DMS79 (cell line): ENCODE measurements at regions not wholly inside any gene's neighbourhood (a gene's known extent, or its start where the extent isn't known, plus 50 kb on each side); places are given as distances from the start of the nearest gene placed in this dataset.
"Not testable (repeated sequence)": the region's sequence is repeated elsewhere in the genome, so short reads cannot be mapped to it uniquely, and the experiment has no call there.

ENCODE experiments used
- DNase-seq: peaks from one replicate; lab custom pipeline; 2025; lab: John Stamatoyannopoulos, UW

DNA sequence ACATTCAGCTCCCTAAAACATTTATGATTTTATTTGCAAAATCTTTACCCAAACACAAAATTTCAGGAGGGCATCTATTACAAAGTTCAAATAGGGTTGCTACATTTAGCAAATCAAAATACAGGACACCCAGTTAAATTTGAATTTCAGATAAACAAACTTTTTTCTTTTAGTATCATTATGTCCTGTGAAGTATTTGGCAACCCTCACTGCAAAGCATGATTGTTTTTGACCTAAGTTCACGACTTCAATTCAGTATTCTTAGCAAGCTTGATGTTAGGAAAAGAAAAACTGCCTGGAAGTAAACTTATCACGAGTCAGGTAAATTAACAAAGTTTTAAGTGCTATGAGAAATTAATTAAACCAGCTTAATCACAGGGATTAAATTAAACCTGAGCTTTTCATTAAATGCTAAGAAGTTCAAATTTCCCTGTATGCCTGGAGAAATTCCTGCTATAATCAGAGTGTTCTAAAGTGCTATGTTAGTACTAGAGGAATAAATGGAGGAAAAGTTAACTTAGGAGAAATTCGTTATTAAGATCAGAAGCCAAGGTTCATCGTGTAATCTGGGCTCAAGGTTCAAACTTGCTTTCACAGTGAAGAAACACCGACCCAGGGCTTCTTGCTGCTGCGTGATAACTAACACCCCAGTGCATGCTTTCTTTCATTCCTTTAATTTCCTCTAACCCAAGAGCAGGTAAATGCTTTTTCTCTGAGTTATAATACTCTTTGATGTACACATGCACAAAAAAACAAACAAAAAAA, 298.1 kb downstream of the FOXO1 start:
- DNase-seq = no peak

DNA sequence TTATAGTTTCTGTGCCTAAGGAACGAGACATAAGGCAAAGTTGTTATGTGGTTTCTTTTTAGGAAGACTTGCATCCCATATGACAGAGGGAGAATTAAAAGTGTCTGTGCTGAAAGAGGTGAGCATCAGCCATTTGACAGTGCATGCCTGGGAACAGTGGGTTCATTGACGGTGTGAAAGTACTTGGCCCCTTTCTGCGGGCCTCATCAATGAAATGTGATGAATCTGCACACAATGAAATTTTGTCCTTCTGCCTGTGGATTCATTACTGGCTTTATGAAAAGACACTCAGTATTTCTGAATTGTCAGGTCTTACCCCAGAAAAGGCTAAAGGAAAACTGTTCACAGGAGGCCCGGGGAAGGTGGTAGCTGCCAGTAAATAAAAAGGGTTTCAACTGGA, 295.8 kb downstream of the FOXO1 start:
- DNase-seq = no peak

DNA sequence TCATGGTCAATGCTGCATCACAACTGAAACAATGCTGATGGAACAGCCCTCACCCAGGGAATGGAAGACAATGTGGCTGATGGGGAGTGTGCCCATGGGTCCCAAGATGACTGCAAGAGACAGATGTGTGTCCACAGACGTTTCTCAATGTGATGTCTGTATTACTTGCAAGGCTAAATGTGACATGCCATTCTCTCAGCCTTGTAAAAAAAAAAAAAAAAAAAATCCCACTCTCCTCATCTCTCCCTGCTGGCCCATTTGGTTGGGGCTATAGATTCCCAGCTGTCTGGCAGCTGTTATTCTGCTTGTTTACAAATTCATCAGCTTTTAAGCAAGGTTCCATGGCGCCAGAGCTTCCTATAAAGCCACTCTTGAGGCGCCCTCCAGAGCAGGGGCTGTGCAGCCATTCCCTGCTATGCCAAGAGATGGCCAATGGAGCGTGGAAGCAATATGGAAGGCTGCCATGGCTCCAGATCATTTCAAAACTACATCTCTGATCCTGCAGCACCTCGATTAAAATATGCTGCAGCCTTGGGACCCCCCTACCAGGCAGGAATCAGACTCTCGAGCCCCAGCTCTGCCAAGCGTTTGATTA, 294.8 kb downstream of the FOXO1 start:
- peak; percentile 92 for DNase-seq

DNA sequence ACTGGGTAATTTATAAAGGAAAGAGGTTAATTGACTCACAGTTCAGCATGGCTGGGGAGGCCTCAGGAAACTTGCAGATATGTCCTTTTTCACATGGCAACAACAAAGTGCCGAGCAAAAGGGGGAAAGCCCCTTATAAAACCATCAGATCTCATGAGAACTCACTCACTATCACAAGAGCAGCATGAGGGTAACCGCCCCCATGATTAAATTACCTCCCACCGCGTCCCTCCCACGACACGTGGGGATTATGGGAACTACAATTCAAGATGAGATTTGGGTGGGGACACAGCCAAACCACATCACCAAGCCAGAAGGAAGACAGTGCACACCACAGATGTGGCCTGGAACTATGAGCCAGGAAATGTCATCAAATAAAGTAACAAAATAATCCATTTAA, 292.8 kb downstream of the FOXO1 start:
- not testable (repeated sequence) for DNase-seq

DNA sequence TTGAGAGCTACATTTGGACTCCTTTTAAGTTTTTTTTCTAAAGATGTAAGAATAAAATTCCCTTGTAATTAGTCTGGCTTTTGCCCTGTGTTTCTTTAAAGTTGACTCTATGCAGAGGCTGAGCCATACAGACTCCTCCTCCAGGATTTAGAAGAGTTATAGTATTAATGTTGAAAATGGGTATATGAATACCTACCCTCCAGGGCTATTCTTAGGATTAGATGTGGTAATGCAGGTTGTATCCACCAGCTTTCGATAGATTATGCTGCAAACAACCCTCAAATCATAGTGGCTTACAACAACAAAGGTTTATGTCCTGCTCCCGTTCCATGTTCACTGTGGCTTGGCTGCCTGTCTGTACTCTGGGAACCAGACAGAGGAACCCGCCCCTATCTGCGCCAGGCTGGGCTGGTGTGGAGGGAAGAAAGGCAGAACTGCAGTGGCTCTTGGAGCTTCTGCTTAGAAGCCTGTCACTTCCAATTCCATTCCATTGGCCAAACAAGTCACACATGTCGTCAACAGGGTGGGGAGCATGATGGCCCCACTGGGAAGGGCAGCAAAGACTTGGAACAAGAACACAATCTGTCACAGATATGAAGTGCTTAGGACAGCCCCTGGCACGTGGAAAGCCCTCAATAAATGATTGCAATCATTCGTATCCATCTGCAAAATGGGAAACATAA, 290.8 kb downstream of the FOXO1 start:
- DNase-seq = no peak

DNA sequence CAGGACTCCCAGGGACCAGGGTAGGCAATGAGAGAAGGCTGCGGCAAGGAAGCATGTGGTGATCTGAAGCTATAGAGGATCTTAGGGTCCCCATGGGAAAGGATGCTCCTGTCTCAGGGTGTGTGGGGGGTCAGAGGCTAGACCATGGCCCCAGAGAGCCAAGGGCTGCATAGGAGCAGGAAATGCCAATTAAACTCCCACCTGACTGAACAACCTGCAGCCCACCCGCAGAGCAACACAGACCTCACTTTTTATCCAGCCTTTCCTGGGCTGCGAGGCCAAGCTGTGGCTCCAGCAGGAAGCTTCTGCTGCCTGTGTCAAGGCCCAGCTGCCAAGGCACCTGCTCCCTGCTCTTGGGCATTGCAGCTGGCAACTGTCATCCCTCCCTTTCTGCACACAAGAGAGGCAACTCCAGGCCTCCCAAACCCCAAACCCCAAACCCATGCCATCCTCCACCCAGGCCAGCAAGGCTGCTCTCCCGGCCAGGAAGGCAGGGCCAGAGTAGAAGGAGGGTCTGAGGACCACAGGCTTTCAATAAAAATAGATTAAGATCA, 290.1 kb downstream of the FOXO1 start:
- no peak for DNase-seq

DNA sequence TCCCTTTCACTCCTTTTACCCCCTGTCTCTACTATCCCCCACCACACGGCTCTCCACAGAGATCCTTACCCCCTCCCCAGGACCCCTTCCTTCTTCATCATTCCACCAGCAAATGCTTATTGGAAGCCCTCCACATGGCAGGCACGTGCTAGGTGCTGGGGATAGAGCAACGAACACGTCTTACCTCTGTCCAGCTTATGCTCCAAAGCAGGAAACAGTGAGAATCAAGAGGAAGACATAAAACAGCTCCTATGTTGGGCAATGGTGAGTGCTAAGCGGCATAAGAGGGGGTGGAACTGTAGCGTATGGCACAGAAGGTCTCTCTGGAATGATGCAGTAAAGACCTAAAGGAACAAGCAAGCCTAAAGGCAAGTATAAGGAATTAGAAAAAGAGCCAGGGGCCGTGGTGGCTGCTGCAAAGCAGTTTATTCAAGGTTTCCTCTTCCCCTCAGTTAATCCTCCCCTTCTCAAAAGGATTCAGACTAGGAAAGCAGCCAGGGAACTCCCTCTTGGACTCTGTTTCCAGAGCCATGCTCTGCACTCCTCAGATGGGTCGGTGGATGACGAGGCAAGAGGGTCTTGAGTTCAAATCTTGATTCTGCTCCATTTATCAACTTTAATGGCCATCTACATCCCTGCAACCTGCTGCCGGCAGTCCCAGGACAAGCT, 289.4 kb downstream of the FOXO1 start:
- no peak for DNase-seq

DNA sequence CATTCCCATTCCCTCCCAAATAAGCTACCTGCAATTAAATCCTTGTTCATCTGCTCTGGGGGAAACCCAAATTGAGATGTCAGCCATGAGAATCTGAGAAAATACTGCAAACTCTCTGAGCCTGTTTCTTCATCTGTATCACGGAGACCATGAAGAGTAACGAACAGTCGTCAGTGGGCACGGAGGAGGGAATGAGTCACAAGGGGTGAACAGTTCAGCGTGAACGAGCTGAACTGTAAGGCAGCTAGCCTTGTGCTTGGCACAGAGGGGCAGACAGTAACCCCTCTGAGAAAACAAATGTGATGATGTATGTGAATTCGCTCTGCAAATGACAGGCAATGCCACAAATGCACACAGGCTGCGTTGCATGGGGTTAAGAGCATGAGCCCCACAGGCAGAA, 288.7 kb downstream of the FOXO1 start:
- DNase-seq = no peak

DNA sequence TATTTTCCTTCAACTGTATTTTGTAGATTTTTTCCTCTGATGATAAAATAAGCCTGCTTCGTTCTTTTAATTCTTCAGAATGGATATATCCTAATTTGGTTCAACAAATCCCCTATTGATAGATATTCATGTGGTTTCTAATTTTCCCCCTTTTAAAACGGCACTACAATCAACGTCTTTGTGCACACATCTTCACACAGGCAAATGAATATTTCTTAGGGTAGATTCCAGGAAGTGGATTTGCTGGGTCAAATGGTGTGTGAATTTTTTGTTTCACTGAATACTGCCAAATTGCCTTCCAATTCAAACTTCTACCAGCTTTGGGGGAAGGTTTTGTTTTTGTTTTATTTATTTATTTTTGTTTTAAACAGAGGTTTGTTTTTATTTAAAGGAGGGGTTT, 287.2 kb downstream of the FOXO1 start:
- no peak for DNase-seq

DNA sequence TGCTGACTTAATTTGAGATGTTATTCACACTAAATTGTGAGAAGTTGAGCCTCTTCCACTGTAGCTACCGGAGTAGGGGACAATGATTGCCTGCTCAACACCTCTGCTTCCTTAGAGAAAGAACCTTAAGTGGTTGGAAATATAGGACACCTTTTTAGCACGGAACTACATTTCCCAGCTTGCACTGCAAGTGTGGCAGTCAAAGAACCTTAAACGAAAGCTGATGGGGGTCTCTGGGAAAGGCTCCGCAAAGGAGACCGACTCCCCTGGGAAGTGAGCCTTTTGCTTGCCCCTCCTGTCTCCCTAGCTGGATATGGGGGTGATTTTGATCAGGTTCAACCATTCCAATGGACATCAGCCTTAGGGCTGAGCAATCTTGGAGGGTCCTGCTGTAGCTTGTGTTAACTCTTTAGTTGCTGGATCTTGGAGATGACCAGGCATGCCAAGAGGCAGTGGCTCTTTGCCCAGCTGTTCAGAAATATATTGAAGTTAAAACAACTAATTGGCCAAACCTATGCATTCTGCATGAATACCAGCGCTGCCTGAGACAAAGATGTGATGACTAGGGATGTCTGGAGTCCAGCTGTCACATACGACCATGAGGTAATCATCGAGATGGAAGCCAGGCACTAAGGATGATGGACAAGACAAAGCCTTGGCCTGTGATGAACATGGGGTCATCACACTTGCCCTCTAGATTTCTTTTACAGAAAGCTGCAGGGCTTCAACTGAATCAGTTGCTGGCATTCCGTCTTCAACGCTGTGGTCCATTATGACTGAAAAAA, 286.5 kb downstream of the FOXO1 start:
- no peak for DNase-seq

DNA sequence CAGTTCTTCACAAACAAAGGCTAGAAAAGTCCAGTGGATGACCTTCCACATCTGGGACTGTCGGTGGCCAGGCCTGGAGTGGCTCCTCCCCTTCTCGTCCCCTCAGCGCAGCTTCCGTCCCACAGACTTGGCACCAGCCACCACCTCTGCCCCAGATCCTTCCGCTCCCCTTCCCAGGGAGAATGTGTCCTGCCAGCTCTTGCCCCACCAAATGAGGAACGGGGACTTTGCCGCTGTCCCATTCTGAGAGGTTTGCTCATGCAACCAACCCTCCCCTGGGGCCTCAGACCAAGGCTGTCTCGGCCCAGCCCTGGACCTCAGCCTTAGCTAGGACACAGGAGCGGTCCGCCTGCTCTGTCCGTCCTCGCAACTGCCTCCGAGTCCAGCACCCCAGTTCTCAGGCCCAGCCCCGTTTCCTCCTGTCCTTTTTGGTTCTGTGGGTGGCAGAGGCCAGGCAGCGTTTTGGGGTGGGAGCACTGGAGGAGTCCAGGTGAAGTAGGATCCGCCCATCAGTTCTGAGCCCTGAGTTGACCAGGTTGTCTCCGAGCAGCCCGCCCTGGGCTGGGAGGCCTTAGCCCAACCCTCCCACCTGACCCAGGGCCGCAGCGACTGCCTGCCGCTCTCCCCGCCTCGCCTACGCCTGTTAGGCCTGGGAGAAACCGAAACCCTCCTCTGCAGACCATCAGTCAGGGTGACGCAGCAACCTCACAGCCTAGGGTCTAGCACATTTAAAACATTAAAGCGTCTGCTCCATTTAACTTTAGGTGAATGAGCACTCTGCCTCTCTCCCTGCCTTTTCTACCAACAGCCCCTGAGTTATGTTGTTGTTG, 284.3 kb downstream of the FOXO1 start:
- DNase-seq = no peak

DNA sequence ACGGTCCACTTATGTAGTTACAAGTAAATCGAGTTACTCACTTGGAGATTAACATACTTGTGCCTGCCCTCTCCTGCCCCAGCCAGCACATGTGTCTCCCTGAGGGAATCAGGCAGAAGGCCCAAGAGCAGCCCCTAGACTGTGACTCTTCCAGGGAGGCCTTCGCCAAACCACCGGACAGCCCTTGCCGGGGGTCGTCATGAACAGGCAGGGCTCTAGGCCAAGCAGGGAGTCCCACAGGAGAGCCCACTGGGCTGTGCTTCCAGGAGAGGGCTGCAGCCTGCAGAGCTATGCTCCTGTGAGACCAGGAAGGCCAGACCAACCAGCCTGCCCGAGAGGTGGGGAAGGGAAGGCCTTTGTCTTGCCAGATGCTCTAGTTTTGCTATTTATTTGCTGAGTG, 283.3 kb downstream of the FOXO1 start:
- no peak for DNase-seq

DNA sequence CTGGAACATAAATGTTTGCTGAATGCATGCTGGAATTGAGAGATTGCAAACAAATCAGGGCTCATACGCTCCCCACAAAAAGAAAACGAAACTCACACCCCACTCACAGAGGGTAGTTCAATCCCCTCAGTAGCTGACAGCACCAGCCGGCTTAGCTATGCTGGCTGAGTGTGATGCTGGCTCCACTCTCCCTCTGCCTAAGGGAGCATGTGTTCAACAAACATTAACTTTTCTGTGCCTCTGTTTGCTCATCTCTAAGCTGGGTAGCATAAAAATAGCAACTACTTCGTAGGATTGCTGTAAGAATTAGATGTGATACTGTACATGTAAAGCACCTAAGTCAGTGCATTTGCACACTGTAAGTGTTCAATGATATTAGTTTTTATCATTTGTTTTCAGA, 282.6 kb downstream of the FOXO1 start:
- no peak for DNase-seq

DNA sequence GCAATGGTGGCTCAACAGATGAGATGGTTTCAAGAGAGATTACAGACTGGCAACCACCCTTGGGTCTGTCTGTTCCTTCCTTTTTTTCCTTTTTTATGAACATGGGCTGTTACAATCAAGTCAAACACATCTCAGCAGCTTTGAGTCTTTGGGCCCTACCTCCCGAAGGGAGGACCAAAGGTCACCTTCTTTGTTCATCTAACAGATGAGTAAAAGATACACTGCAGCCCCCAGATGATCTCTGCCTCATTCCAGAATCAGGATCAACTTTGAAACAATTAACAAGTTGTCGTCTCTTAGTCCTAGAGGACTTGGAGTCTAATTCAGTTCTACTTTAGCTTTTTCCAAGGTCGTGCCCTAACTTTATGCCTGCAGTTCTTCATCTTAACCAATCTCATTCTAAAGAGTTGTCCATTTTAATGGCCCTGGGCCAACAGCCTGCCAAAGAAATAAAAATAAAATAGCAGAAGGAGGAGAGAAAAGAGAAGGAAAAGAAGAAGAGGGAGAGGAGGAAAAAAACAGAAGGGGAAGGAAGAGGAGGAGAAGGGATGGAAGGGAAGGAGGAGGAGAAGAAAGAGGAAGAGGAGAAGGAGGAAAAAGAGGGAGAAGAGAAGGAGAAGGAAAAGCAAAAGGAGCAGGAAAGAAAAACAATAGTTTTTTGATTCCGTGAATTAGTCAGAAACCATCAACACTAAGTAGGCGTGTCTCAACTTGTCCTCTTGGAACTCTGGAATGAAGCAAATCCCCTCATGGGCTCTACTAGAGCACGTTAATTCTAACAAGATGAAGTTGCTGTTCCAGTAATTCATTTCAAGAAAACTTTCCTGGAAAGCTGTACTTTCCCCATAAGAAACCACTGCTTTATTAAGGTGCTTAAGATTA, 281.2 kb downstream of the FOXO1 start:
- peak; percentile 25 for DNase-seq

DNA sequence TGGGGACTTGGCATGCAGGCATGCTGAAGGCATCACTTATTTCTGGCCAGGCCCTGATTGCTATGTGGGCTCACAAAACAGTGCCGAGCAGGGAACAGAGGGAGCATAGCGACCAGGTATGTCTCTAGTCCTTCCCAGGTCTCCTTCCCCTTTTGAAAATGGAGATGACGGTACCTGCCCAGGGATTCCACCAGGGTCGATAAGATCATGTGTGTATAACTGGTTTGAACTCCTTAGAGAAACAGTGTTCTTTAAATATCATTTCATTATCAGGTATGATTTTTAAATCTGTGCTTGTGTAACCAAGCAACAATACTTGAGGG, 280.6 kb downstream of the FOXO1 start:
- no peak for DNase-seq

DNA sequence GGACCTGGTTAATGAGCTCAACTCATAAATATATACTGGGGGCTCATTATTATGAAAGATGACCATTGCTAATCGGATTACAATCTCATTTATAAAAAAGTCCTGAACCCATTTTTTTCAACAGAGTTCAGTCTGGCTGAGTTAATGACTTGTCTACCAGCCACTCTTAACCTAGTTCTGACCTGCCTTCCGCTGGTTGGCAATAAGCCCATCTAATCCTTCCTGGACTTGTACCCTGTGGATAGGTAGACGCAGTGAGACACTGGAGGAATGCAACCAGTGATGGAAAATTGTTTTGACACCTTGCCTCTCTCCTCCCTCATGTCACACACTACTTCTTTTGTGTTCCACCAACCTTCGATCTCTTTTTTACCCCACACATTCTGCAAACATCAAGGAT, 279.9 kb downstream of the FOXO1 start:
- no peak for DNase-seq

DNA sequence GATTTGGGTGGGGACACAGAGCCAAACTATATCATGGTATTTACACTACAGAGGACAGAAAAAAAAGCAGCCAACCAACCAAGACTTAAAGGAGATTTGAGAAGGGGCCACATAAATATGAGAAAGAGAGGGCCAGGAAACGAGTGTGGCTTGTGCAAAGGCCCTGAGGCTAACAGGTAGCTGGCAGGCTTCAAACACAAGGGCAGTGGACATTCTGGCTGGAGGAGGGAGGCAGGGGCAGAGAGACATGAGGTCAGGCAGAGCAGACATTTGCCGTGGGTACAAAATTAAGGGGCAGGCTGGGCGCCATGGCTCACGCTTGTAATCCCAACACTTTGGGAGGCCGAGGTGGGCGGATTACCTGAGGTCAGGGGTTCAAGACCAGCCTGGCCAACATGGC, 278.7 kb downstream of the FOXO1 start:
- DNase-seq = no peak

DNA sequence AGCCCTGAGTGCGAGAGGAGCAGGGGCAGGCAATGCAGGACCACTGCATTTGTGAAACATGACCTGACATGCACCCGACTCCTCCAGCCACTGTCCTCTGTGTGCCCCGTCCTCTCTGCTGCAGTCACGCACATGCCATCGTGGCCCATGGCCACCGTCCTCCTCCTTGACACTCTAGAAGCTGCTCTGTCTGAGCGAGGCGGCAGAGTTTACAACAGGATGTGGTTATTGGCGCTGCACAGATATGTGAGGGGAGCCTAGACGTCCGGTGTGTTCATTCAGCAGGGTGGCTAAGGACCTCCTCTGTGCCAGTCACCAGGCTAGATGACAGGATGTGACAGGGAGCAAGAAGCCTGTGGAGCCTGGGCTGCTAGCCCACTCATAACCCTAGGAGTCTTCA, 277.8 kb downstream of the FOXO1 start:
- DNase-seq = no peak

DNA sequence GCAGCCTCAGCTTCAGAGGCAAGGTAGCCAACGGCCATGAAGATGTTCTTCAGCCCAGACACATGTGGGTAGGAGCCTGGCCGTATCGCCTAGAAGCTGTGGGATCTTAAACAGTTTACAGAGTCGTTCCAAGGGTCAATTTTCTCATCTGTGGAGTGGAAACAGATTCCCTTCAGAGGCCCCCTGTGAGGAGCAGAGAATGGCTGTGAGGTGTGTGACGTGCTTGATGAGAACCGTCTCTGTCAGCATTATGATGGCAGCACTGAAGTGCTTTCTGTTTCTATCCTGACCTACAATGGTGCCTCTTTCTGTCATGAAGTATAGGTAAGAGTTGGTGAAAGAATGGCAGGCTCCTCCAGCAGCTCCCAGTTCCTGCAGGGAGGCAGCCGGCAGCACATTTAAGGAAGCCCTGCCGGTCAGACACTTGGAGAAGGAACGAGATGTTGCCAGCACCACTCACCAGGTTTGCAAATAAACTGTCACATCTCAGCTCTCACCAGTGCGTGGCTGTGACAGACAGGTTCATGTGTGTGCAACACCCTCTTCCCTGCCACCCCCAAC, 277.3 kb downstream of the FOXO1 start:
- DNase-seq = no peak
